HG03378 (cell line): ENCODE measurements at regions not wholly inside any gene's neighbourhood (a gene's known extent, or its start where the extent isn't known, plus 50 kb on each side); places are given as distances from the start of the nearest gene placed in this dataset.
"Not testable (repeated sequence)": the region's sequence is repeated elsewhere in the genome, so short reads cannot be mapped to it uniquely, and the experiment has no call there.

Experiments used
- ATAC-seq: cut with Tn5 transposase; IDR thresholded peaks from one replicate; pipeline ENCODE4 v1.9.1; 2021; ENCODE audit warnings: mild to moderate bottlenecking, moderate library complexity; ENCODE audit not compliant: unreplicated experiment

GRCh38 chr21:28160378-28160777, 832.3 kb downstream of the LTN1 start:
- ATAC-seq = no peak

- no peak for ATAC-seq
These were observed 833.3 kb downstream of the LTN1 start for GRCh38 chr21:28159396-28159795.

GRCh38 chr21:28156590-28156989, 836.1 kb downstream of the LTN1 start:
- no peak for ATAC-seq

GRCh38 chr21:28154121-28154520, 838.6 kb downstream of the LTN1 start:
- ATAC-seq = no peak

- no peak for ATAC-seq
These were observed 839.9 kb downstream of the LTN1 start for GRCh38 chr21:28152732-28153131.

- ATAC-seq = no peak
These were observed 840.9 kb downstream of the LTN1 start for GRCh38 chr21:28151758-28152157.

- ATAC-seq = no peak
These were observed 841.9 kb downstream of the LTN1 start for GRCh38 chr21:28150778-28151177.

- no peak for ATAC-seq
These were observed 844.1 kb downstream of the LTN1 start for GRCh38 chr21:28148400-28149064.

- no peak for ATAC-seq
These were observed 848.0 kb downstream of the LTN1 start for GRCh38 chr21:28144653-28145052.

GRCh38 chr21:28144089-28144488, 848.6 kb downstream of the LTN1 start:
- ATAC-seq = no peak

GRCh38 chr21:28142697-28143096, 850.0 kb downstream of the LTN1 start:
- no peak for ATAC-seq

GRCh38 chr21:28138272-28138671, 854.4 kb downstream of the LTN1 start:
- no peak for ATAC-seq

GRCh38 chr21:28136656-28137255, 855.9 kb downstream of the LTN1 start:
- no peak for ATAC-seq

- ATAC-seq = no peak
These were observed 857.0 kb downstream of the LTN1 start for GRCh38 chr21:28135646-28136045.

- ATAC-seq = no peak
These were observed 859.6 kb downstream of the LTN1 start for GRCh38 chr21:28133116-28133515.

GRCh38 chr21:28132713-28133112, 860.0 kb downstream of the LTN1 start:
- ATAC-seq = no peak

- no peak for ATAC-seq
These were observed 865.4 kb downstream of the LTN1 start for GRCh38 chr21:28127175-28127785.

- no peak for ATAC-seq
These were observed 866.0 kb downstream of the LTN1 start for GRCh38 chr21:28126521-28127174.

GRCh38 chr21:28124541-28124940, 868.1 kb downstream of the LTN1 start:
- no peak for ATAC-seq

- no peak for ATAC-seq
These were observed 874.1 kb downstream of the LTN1 start for GRCh38 chr21:28118570-28118969.

GRCh38 chr21:28114986-28115385, 877.7 kb downstream of the LTN1 start:
- ATAC-seq = not testable (repeated sequence)

GRCh38 chr21:28113718-28114117, 879.0 kb downstream of the LTN1 start:
- no peak for ATAC-seq
